Fibroblast of skin of right quadriceps (primary cell): ENCODE measurements at regions not wholly inside any gene's neighbourhood (a gene's known extent, or its start where the extent isn't known, plus 50 kb on each side); places are given as distances from the start of the nearest gene placed in this dataset.

Experiments used
- DNase-seq: peaks from one replicate; pipeline ENCODE4 v3.0.0-alpha.2; 2013

- peak; percentile 45 for DNase-seq
These were observed 443.0 kb upstream of the KLF4 start for GRCh38 chr9:107932601-107933000.

GRCh38 chr9:107932046-107932445, 442.5 kb upstream of the KLF4 start:
- peak; percentile 86 for DNase-seq

GRCh38 chr9:107931071-107931715, 441.6 kb upstream of the KLF4 start:
- no peak for DNase-seq

DNA sequence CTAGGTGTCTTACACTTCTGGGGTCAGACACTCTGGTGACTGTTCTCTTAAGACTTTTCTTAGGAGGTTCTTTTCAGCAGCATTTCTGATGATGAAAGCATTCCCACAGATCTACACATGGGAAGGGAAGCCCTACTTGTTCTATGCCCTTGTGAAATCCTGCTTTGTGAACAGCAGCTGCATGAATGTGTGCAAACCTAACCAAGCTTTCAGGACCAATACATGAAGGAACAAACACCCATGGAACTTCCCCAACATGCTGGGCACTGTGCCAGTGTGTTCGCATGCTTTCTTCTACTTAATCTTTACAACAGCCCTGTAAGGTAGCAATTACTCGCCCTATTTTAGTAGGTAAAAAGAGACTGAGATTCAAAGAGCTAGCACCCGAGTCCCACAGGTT, 439.9 kb upstream of the KLF4 start:
- peak; percentile 70 for DNase-seq

GRCh38 chr9:107928701-107929371, 439.3 kb upstream of the KLF4 start:
- no peak for DNase-seq

DNA sequence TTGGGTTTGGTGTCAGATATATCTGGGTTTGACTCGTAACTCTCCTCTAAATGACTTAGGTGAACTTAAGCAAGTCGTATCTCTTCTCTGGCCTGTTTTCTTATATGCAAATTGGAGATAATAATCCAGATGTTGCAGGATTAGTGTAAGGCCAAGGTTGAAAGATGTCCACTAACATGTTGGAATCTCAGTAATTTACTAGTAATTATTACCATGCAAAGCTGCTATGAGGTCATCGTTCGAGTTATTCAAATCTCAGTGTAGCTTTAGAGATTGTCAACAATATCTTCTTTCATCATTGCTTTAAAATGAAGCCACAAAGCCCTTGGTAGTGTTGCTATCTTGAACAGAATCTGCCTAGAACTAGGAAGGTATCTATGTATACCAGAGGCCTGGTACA, 437.7 kb upstream of the KLF4 start:
- peak; percentile 23 for DNase-seq

DNA sequence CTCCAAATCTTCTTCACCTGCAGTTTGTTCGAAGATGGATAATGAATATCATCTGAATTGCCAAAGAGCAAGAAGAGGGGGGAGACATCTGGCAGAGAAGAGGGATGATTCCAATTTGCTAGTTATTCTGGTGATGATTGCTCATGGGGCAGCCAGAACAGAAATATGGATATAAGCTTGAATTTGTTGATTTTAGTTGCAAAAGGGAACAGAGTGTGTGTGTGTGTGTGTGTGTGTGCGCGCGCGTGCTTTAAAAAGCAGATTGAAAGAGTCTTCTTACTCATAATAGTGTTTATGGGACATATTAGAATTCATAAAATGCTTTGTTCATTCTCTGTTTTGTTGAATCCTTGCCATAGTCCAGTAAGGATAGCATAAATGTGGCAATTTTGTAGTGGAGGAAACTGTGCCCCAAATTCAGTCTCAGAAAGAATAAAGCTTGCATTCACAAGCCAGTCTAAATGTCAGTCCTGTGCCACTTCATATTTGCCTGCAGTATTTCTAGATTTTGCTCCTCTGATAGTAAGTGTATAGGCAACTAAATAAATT, 436.3 kb upstream of the KLF4 start:
- peak; percentile 32 for DNase-seq

DNA sequence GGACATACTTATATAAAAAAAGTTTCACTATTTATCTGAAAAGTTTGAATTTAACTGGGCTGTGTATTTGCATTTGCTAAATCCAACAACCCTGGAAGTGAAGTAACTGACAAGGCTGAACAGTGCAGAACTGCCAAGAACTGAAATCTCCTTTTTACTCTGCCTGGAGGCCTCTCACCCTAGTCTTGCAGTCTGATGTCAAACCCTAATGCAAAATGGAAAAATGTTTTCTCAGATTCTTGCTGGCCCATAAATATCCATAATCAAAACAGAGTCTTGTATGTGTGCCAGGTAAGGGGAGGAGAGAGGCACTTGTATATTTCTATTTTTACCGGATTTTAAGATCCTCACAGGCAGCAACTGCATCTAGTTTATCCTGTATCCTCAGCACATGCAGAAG, 432.7 kb upstream of the KLF4 start:
- DNase-seq, result no peak

DNA sequence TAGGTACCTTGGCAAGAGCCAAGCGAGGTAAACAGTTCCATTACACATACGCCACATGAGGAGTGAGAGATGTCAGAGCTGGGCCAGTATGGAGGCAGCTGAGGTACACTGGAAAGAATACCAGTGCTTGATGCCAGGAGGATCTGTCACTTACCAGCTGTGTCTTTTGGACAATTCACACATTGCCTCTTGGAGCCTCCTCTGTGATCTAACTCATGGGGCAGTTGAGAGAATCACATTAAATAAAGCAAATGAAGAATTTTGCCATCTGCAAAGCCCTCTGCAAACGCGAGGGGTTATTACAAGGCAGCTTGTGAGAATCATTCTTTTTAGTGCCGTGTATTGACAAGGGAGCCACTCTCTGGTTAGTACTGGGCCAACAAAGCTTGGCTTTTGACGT, 429.7 kb upstream of the KLF4 start:
- no peak for DNase-seq

DNA sequence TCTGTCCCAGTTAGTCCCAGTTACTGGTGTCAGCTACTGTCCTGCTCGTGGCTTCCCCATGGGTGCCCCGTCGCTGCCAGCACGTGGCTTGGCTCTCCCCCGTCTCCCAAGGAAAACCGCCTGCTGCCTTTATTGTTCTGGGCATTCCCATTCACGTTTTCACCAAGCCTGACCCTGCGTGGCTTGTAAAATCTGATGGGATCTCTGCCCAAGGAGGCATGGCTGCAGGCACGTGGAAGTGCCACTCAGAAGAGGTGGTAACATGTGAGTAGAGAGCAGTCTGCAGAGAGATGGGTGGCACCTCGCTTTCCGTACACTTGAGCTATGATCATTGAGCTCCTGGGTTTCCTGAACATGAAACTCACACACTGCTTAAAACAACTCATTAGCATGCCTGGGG, 429.2 kb upstream of the KLF4 start:
- DNase-seq, result no peak

DNA sequence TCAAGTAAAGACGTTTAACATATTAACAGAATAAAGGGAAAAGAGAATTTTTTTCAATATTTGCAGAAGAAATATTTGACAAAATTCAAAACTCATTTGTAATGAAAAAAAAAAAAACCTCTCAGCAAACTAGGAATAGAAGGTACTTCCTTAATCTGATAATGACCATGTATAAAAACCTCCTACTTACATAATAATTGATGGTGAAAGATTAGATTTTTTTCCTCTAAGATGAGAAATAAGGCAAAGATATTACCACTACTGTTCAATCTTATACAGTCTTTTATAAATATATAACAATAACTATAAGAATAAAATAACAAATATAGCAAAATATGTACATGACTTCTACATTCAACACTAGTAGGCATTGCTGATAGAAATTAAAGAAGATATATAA, 424.6 kb upstream of the KLF4 start:
- no peak for DNase-seq

GRCh38 chr9:107907715-107908114, 418.1 kb upstream of the KLF4 start:
- DNase-seq, result no peak

DNA sequence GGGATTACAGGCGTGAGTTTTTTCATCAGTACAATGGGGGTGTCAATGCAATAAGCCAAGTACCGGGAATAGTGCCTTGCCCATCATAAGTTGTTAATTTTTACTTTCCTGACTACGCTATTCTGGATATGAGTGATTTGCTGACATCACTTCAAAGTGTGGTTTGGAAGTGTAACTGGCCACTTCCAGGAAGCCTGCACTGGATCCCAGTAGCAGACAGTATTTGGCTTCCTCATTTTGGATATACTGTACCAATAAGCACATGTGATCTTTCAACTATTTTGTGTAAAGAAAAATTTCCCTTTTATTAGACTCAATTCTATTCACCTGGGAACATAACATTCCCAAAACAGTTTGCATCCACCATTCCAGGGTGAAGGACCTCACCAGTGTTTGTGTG, 417.7 kb upstream of the KLF4 start:
- DNase-seq, result no peak

- no peak for DNase-seq
These were observed 416.5 kb upstream of the KLF4 start for GRCh38 chr9:107906074-107906473.

GRCh38 chr9:107905308-107906020, 415.9 kb upstream of the KLF4 start:
- no peak for DNase-seq

DNA sequence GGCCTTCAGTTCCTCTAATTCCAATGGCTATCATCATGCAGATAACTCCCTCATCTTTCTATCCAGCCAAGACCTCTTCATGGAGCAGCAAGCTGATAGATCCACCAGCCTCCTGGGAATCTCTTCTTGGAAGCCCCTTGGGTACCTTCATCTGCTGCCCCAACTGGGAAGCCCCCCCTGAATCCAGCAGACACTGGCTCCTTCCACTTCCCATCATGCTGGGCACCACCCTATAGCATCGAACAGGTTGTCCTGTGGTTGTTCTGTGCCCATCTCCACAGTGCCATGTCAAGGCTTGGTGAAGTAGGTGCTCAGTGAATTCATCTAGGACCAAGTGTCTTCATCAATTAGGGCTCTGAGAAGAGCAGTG, 410.4 kb upstream of the KLF4 start:
- no peak for DNase-seq

DNA sequence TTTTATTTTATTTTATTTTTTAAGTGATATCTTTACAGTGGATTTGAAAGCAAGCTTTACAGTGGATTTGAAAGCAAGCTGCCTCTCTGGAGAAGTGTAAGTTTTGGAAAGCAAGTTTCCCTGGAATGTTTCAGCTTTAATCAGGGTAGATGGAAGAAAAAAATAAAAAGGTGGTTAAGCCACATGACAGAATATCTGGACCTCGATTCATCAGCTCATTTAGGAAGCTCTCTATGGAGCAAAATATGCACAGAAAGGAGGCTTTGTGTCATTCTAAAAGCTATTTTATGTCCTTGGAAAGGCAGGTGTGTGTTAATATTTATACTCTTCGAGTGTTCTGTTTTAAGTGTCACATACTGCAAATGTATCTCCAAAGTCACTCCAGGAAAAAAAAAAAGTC, 409.2 kb upstream of the KLF4 start:
- DNase-seq, result peak; percentile 26

- DNase-seq, result no peak
These were observed 407.0 kb upstream of the KLF4 start for GRCh38 chr9:107896544-107896943.

DNA sequence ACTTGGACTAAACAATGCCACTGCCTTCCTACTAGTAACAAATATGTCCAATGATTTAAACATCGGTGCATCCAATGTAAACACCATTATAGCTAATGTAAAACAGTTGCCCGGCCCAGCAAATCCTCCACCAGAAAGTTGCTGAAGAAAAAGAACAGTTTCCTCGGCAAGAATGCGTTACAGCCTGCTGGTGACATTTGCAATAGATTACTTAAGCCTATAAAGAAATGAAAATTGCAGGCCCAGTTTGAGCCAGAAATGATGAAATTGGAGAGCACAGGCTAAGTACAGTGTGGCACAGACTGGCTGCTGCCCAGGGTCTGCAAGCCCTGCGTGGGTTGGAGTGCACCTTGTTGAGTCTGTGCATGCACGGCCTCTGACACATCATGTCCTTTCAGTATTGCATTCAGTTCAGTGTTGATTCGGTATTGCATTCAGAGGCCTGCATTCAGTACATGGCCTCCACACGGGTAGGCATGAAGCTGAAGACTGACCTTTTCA, 406.0 kb upstream of the KLF4 start:
- DNase-seq, result peak; percentile 61

- peak; percentile 94 for DNase-seq
These were observed 405.1 kb upstream of the KLF4 start for GRCh38 chr9:107894572-107895261.

GRCh38 chr9:107890921-107891465, 401.4 kb upstream of the KLF4 start:
- peak; percentile 41 for DNase-seq

DNA sequence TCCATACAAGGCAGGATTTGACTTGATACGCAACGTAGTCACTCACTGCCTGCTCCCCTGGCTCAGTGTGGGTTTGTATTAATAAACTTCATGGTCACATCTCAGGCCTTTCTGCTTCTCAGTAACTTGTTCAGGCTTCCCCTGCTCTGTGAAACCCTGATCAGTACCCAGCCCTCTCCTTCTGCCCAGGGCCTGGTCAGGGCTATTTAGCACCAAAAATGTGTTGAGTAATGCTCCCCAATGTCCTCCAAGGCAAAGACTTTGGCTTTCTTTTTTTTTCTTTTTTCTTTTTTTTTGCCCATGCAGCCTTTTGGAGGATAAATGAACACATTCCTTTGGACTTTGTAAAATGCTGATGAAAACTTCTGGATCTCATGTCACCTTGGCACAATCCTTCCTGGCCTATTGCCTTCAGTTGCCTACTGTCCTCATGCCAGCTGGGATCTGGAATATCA, 399.2 kb upstream of the KLF4 start:
- peak; percentile 17 for DNase-seq

- DNase-seq, result no peak
These were observed 397.3 kb upstream of the KLF4 start for GRCh38 chr9:107886826-107887225.
